Duodenal mucosa (tissue), 2 donors: ENCODE measurements at regions not wholly inside any gene's neighbourhood (a gene's known extent, or its start where the extent isn't known, plus 50 kb on each side); places are given as distances from the start of the nearest gene placed in this dataset.

Experiments used
- H3K27ac ChIP-seq: one replicate; pipeline ENCODE4 v1.7.0; 2013; ENCODE audit warnings: low read depth, low read length
- H3K27me3 ChIP-seq, 2 donors: one replicate each; pipeline ENCODE4 v1.7.0; 2013; ENCODE audit warnings: low read length in 2 of 2, control low read depth in 1 of 2; ENCODE audit not compliant: insufficient read depth in 2 of 2, control insufficient read depth in 1 of 2
- H3K36me3 ChIP-seq, 2 donors: one replicate each; pipeline ENCODE4 v1.7.0; 2013; ENCODE audit warnings: low read length in 2 of 2, control low read depth in 1 of 2; ENCODE audit not compliant: insufficient read depth in 2 of 2, control insufficient read depth in 1 of 2
- H3K4me1 ChIP-seq, 2 donors: one replicate each; pipeline ENCODE4 v1.7.0; 2013; ENCODE audit warnings: low read length in 2 of 2, control low read depth in 1 of 2; ENCODE audit not compliant: insufficient read depth in 2 of 2, control insufficient read depth in 1 of 2
- H3K4me3 ChIP-seq, 2 donors: one replicate each; pipeline ENCODE4 v1.7.0; 2013; ENCODE audit warnings: low read length in 2 of 2, low read depth in 1 of 2
- H3K9ac ChIP-seq, 2 donors: one replicate each; pipeline ENCODE4 v1.7.0; 2013; ENCODE audit warnings: low read length in 2 of 2, low read depth in 1 of 2
- H3K9me3 ChIP-seq, 2 donors: one replicate each; pipeline ENCODE4 v1.7.0; 2013; ENCODE audit warnings: low read length in 2 of 2, control low read depth in 1 of 2; ENCODE audit not compliant: control insufficient read depth in 1 of 2

DNA sequence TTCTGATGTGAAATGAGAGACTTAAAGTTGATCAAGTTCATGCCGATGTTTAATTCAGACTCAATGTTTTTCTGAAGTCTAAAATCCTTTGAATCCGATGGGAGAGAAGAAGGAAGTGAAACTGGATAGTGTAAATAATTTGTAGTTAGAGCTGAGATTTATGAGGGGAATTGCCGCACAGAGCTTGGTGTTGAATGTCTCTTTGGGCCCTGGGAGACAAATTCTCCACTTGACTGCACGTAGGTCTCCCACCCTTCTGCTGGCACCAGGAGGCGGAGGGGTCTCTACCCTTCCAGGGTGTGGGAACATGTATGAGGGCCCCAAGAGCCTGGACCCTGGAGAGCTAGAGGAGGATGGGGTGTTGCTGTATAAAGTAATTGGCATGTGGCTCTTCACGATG, 140.8 kb upstream of the SERP2 start:
- no peak overlapping the region for H3K4me3 ChIP-seq
- H3K36me3 ChIP-seq, result no peaks in the 10 kb centered on the region
- no peak overlapping the region for H3K9ac ChIP-seq
- H3K4me1 ChIP-seq, result peaks cover 13 to 16% of the 10 kb centered on the region in 2 donors
- no peaks in the 10 kb centered on the region for H3K27me3 ChIP-seq
- H3K9me3 ChIP-seq, result no peaks in the 10 kb centered on the region
- peak overlapping the region; percentile 23 for H3K27ac ChIP-seq

DNA sequence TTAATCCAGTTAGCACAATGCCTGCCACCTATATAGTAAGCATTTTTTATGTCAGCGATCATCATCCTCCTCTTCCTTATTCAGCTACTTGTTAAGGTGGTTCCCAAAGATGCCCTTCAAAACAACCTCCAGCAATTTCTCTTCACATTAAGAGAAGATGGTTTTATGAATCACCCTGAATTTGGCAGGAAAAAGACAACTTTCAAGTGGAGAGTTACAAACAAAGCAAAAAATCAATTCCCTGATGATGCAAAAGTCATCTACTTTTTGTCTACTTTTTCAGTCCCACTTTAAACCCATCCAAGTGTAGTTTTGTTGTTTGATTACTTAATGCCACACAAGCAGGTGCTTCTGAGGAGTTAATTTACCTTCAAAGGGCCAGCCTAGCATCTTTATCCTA, 139.1 kb upstream of the SERP2 start:
- Histone ChIP-seq H3K27ac (no peak overlapping the region), H3K4me1 (peaks cover 13 to 16% of the 10 kb centered on the region in 2 donors), H3K27me3 (no peaks in the 10 kb centered on the region), H3K36me3 (no peaks in the 10 kb centered on the region), H3K9ac (no peak overlapping the region), H3K9me3 (no peaks in the 10 kb centered on the region), H3K4me3 (no peak overlapping the region)

DNA sequence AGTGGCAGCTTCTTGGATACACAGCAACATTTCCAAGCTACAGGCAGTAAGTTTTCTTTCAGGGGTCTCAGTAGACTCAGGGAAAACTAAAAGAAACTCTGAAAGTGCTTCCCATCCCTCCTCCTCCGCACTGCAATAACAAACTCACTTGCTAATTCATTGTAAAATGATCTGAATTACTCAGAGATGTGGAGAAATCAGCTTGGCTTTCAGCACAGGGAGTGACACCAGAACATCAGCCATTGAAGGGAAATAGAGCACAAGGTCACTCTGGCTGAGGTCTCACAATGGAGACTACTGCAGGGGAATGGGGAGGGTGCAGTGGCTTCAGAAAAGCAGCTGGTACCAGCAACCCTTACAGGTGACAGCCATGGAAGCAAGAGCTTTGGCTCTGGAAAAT, 137.3 kb upstream of the SERP2 start:
- Histone ChIP-seq H3K27ac (peak overlapping the region; percentile 76), H3K36me3 (no peaks in the 10 kb centered on the region), H3K9ac (no peak overlapping the region), H3K4me1 (peaks cover 13 to 16% of the 10 kb centered on the region in 2 donors), H3K9me3 (no peaks in the 10 kb centered on the region), H3K27me3 (no peaks in the 10 kb centered on the region), H3K4me3 (no peak overlapping the region)

DNA sequence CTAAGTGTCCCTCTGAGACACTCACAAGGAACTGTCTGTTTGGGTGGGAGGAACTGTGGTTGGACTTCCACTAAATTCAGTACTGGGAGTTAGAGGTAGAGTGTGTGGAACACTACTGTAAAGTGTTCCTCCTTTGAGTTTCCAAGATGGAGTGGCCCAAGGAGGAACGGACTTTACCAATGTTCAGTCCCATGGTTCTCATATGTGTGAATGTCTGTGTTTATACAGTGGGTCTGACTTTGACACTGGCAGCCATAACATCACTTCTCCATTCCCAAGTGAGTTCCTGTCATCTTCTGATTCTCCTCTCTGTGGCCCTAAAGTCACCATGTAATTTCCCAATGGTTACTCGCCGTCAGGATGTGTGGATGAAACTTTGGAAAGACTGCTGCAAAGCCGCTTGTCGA, 136.8 kb upstream of the SERP2 start:
- Histone ChIP-seq H3K9ac (peak overlapping the region in 1 of 2 donors; percentile 6), H3K27ac (peak overlapping the region; percentile 76), H3K36me3 (no peaks in the 10 kb centered on the region), H3K27me3 (no peaks in the 10 kb centered on the region), H3K9me3 (no peaks in the 10 kb centered on the region), H3K4me1 (peaks cover 9 to 12% of the 10 kb centered on the region in 2 donors), H3K4me3 (no peak overlapping the region)

DNA sequence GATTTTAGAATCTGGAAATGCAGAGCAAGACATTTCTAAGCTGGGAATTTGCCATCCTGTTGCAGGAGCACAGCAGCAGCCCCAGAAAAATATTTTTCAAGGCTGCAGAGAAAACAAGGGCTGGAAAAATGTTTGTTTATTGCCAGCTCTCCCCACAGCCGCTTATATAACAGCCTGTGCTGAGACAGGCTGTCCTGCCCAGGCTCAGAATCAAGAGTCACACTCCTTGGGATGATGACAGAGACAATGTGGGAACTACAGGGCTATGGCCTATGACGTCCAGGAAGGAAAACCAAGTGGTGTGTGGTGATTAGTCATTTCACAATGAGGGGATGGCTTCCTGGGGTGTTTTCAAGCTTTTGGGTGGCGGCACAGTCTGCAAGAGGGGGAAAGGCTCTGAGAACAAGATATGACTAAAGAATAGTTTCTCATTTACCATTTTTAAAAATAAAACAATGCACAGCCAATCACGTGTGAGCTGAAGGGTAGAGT, 136.3 kb upstream of the SERP2 start:
- Histone ChIP-seq H3K9me3 (no peaks in the 10 kb centered on the region), H3K27ac (peak overlapping the region; percentile 76), H3K9ac (peak overlapping the region in 1 of 2 donors; percentile 6), H3K4me1 (peaks cover 5 to 9% of the 10 kb centered on the region in 2 donors), H3K36me3 (no peaks in the 10 kb centered on the region), H3K4me3 (no peak overlapping the region), H3K27me3 (no peaks in the 10 kb centered on the region)

DNA sequence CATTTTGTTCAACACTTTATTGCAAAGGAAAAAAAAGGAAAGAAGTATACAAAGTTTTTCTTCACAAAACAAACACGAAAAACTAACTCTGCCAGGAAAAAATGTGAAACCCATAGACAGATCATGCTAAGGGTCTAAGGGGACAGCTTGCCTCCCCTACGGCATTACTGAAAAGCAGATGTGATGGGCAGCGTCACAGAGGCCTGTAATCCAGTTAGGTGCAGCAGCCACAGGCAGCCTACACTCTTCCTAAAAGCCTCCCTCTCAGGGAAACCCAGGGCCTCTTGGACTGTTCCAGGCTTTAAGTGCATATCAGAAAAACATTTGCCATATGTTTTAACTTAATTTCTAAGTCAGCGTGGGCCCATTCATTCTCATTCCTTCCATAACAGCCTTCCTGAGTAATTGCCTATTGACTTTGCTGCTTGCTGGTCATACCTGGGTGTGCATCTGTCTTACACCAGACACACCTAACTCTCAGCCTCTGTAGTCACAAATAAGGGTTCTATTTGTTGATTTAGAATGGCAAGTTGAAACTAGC, 135.7 kb upstream of the SERP2 start:
- H3K9me3 ChIP-seq, result no peaks in the 10 kb centered on the region
- H3K4me1 ChIP-seq, result peaks cover 2 to 3% of the 10 kb centered on the region in 2 donors
- peak overlapping the region; percentile 36 for H3K27ac ChIP-seq
- H3K9ac ChIP-seq, result no peak overlapping the region
- H3K27me3 ChIP-seq, result no peaks in the 10 kb centered on the region
- no peaks in the 10 kb centered on the region for H3K36me3 ChIP-seq
- H3K4me3 ChIP-seq, result no peak overlapping the region

DNA sequence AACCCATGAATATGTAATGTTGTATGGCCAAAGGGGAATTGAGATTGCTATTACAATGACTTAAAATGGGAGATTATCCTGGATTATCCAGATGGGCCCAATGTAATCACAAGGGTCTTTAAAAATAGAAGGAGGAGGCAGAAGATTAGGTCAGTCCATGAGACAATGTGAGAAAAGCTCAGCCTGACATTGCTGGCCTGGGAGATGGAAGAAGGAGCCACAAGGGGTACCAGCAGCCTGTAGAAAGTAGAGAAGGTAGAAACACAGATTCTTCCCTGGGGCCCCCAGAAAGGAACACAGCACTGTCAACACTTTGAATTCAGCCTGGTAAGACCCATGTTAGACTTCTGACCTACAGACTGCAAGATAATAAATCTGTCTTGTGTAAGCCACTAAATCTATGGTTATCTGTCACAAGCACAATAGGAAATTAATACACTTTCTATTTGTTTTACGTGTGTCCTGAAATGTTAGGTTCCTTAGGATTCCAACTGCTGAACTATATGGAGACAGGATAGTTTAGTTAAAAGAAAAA, 132.9 kb upstream of the SERP2 start:
- no peak overlapping the region for H3K4me3 ChIP-seq
- no peaks in the 10 kb centered on the region for H3K36me3 ChIP-seq
- H3K4me1 ChIP-seq, result peaks cover 0 to 3% of the 10 kb centered on the region in 2 donors
- H3K27ac ChIP-seq, result no peak overlapping the region
- no peaks in the 10 kb centered on the region for H3K9me3 ChIP-seq
- H3K9ac ChIP-seq, result no peak overlapping the region
- H3K27me3 ChIP-seq, result no peaks in the 10 kb centered on the region

DNA sequence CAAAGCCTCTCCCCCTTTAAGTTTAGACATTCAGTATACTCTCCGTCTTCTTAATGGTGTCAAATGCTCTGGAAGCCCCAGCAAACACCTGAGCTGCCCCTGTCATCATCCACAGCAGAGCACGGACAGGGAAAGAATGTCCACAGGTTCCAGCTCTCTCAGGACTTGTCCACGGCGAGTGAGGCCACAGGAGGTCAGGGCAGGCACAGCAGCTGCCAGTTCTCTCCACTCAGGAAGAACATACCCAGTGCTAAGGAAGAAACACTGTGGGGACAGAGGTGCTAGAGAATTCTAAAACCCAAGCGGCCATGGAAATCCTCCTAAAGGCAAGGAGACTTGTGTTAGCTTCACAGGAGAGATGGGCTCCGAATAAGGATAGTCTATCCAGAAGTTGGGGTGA, 132.0 kb upstream of the SERP2 start:
- Histone ChIP-seq H3K27ac (no peak overlapping the region), H3K9me3 (no peaks in the 10 kb centered on the region), H3K36me3 (no peaks in the 10 kb centered on the region), H3K4me3 (no peak overlapping the region), H3K4me1 (no peaks in the 10 kb centered on the region), H3K27me3 (no peaks in the 10 kb centered on the region), H3K9ac (no peak overlapping the region)

DNA sequence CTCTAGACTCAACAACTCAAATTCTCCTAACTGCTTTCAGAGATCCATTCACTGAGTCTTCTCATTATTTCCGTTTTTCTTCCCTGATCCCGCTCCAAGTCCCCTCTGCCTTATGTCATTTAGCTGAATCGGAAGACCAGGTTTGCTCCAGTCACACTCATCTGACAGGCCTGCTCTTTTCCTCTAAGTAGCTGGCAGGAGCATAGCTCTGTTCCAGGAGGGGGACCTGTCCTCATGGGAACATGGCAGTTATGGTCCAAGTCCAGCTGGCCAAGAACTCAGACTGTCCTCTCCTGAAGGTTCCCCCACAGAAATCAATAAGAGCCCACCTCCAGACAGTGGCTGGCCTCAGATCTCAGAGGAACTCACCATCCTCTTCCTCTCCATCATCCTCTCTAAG, 130.9 kb upstream of the SERP2 start:
- Histone ChIP-seq H3K9me3 (no peaks in the 10 kb centered on the region), H3K27ac (no peak overlapping the region), H3K4me3 (no peak overlapping the region), H3K27me3 (no peaks in the 10 kb centered on the region), H3K9ac (no peak overlapping the region), H3K4me1 (no peaks in the 10 kb centered on the region), H3K36me3 (no peaks in the 10 kb centered on the region)

DNA sequence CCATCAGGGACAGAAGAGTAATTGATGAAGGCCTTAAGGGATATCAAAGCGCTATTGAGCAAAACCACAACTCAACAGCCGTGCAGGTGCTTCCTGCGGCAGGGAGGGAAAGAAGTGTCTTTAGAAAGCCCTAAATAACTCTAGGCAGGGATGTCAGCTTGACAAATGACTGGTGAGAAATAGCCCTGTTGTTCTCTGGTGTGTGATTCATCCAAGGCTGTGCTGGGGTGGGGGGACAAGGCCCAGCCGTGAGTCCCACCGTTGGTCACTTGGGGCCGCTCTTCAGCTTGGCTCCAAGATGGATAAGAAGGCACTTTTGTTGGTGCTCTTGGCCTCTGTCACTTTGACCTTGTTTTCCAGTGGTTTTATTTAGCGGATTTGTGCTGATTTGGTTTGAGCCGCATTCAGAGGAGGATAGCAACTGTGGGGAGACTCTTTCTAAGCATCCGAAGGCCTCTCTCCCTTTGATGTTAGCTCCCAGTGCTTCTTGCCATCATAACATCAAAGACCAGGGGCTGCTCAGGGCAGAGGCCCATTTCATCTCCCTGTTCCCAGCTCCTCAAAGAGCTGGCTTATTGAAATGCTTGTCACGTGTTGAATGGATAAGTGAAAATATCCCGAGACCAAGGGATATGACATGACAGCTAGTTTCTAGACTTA, 130.3 kb upstream of the SERP2 start:
- Histone ChIP-seq H3K27me3 (no peaks in the 10 kb centered on the region), H3K36me3 (no peaks in the 10 kb centered on the region), H3K9ac (no peak overlapping the region), H3K27ac (no peak overlapping the region), H3K9me3 (no peaks in the 10 kb centered on the region), H3K4me1 (no peaks in the 10 kb centered on the region), H3K4me3 (no peak overlapping the region)
